ENCODE measurements at regions not wholly inside any gene's neighbourhood (a gene's known extent, or its start where the extent isn't known, plus 50 kb on each side); places are given as distances from the start of the nearest gene placed in this dataset.
A peak's percentile ranks its signal among the peaks of the same experiment; 100 is the strongest.
"Not testable (repeated sequence)": the region's sequence is repeated elsewhere in the genome, so short reads cannot be mapped to it uniquely, and the experiment has no call there.

- DNase-seq = not testable (repeated sequence)
These were observed 76.9 kb upstream of the HNRNPA1L2 start for GRCh38 chr13:52565324-52565723.

- DNase-seq = peak in 15 of 51 donors; percentile 1 to 51 (median 10)
These were observed 72.2 kb upstream of the HNRNPA1L2 start for GRCh38 chr13:52569904-52570602.

- not testable (repeated sequence) for DNase-seq
These were observed 71.1 kb upstream of the HNRNPA1L2 start for GRCh38 chr13:52571163-52571562.

DNA sequence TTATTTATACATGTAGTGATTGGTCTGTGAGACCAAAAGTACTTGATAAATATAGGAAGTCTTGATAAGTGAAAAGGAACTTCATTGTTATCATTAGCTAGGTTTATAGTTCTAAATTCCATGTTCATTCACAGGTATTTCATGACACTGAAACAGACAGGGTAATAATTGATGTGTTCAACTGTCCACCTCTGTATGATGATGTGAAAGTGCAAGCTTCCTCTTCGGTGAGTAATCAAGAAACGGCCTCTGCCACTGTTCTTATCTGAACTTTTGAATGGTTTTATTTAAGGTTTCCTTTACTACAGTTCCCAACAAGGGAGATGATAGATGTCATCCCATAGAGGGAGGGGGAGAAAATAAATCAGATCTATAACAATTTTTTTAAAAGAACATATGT, 59.3 kb upstream of the HNRNPA1L2 start:
- DNase-seq = not testable (repeated sequence)
